ENCODE measurements at regions not wholly inside any gene's neighbourhood (a gene's known extent, or its start where the extent isn't known, plus 50 kb on each side); places are given as distances from the start of the nearest gene placed in this dataset.
"Not testable (repeated sequence)": the region's sequence is repeated elsewhere in the genome, so short reads cannot be mapped to it uniquely, and the experiment has no call there.

- DNase-seq (ENCODE audit: low read depth), result no peak
Measured at GRCh38 chr16:48057048-48057447, 98.7 kb downstream of the ABCC12 start.

- peak; percentile 17 for DNase-seq (ENCODE audit: low read depth)
Measured at GRCh38 chr16:48054881-48055601, 100.8 kb downstream of the ABCC12 start.

GRCh38 chr16:48053418-48053745, 102.4 kb downstream of the ABCC12 start:
- no peak for DNase-seq (ENCODE audit: low read depth)

GRCh38 chr16:48052731-48053417, 102.9 kb downstream of the ABCC12 start:
- no peak for DNase-seq (ENCODE audit: low read depth)

- DNase-seq (ENCODE audit: low read depth), result no peak
Measured at GRCh38 chr16:48050871-48051270, 104.9 kb downstream of the ABCC12 start.

- DNase-seq (ENCODE audit: low read depth), result no peak
Measured at GRCh38 chr16:48049847-48050246, 105.9 kb downstream of the ABCC12 start.

GRCh38 chr16:48047720-48048119, 108.1 kb downstream of the ABCC12 start:
- no peak for DNase-seq (ENCODE audit: low read depth)

- no peak for DNase-seq (ENCODE audit: low read depth)
Measured at GRCh38 chr16:48047241-48047640, 108.6 kb downstream of the ABCC12 start.

GRCh38 chr16:48044117-48044516, 111.7 kb downstream of the ABCC12 start:
- DNase-seq (ENCODE audit: low read depth), result no peak

- DNase-seq (ENCODE audit: low read depth), result no peak
Measured at GRCh38 chr16:48041981-48042421, 113.8 kb downstream of the ABCC12 start.

- no peak for DNase-seq (ENCODE audit: low read depth)
Measured at GRCh38 chr16:48035142-48035541, 120.7 kb downstream of the ABCC12 start.

GRCh38 chr16:48030926-48031325, 124.9 kb downstream of the ABCC12 start:
- DNase-seq (ENCODE audit: low read depth), result no peak

- DNase-seq (ENCODE audit: low read depth), result no peak
Measured at GRCh38 chr16:48029768-48030167, 126.0 kb downstream of the ABCC12 start.

GRCh38 chr16:48025359-48025758, 130.4 kb downstream of the ABCC12 start:
- no peak for DNase-seq (ENCODE audit: low read depth)

GRCh38 chr16:48024042-48024441, 131.8 kb downstream of the ABCC12 start:
- DNase-seq (ENCODE audit: low read depth), result no peak

- DNase-seq (ENCODE audit: low read depth), result no peak
Measured at GRCh38 chr16:48022496-48022895, 133.3 kb downstream of the ABCC12 start.

GRCh38 chr16:48020617-48021016, 135.2 kb downstream of the ABCC12 start:
- not testable (repeated sequence) for DNase-seq (ENCODE audit: low read depth)

GRCh38 chr16:48014349-48015135, 141.3 kb downstream of the ABCC12 start:
- DNase-seq (ENCODE audit: low read depth), result no peak

GRCh38 chr16:48013491-48013901, 142.3 kb downstream of the ABCC12 start:
- DNase-seq (ENCODE audit: low read depth), result no peak

- no peak for DNase-seq (ENCODE audit: low read depth)
Measured at GRCh38 chr16:48011878-48012658, 143.7 kb downstream of the ABCC12 start.

- DNase-seq (ENCODE audit: low read depth), result no peak
Measured at GRCh38 chr16:48011466-48011865, 144.3 kb downstream of the ABCC12 start.

GRCh38 chr16:48008011-48008525, 147.7 kb downstream of the ABCC12 start:
- DNase-seq (ENCODE audit: low read depth), result no peak
